ENCODE measurements at regions not wholly inside any gene's neighbourhood (a gene's known extent, or its start where the extent isn't known, plus 50 kb on each side); places are given as distances from the start of the nearest gene placed in this dataset.

GRCh38 chr16:61500851-61501250 lies 535.4 kb downstream of the CDH8 start:
- WGBS (ENCODE audit: missing lambda C conversion rate), result 2% methylated on average over 2 of the region's 2 CpGs
- Histone ChIP-seq H3K27ac (no peak overlapping the region), H3K9me3 (no peaks in the 10 kb centered on the region), H3K4me2 (no peak overlapping the region), H3K4me3 (no peak overlapping the region), H3K4me1 (no peaks in the 10 kb centered on the region)
- ChIA-PET POLR2A (no interaction called here), CTCF (no interaction called here)
- ATAC-seq (no peak), DNase-seq (ENCODE audit: low read depth in 1 of 2, low spot score in 1 of 2) (no peak), FAIRE-seq (no peak)
- TF ChIP-seq MYC (IDR thresholded peaks at IDR 0.05; ENCODE audit: borderline replicate concordance, low read length) (no peak), FOSL2 (IDR thresholded peaks at IDR 0.05) (no peak), FOSL2 (CRISPR knock-in tag; IDR thresholded peaks at IDR 0.05) (no peak), GATA3 (IDR thresholded peaks at IDR 0.05; ENCODE audit: borderline replicate concordance) (no peak), HDAC2 (IDR thresholded peaks at IDR 0.05) (no peak), ZC3H11A (IDR thresholded peaks at IDR 0.05) (no peak), POLR2A (IDR thresholded peaks at IDR 0.05; ENCODE audit: low read length) (no peak), CBX8 (IDR thresholded peaks at IDR 0.05) (no peak), POLR2AphosphoS2 (conservative IDR thresholded peaks at IDR 0.05; ENCODE audit: low read length) (no peak), NR3C1 (IDR thresholded peaks at IDR 0.05) (no peak), CBX2 (IDR thresholded peaks at IDR 0.05; ENCODE audit: borderline replicate concordance, low read depth) (no peak), USF2 (IDR thresholded peaks at IDR 0.05) (no peak), CTCF (IDR thresholded peaks at IDR 0.05) (no peak), RAD21 (conservative IDR thresholded peaks at IDR 0.05 in 1 of 2, IDR thresholded peaks at IDR 0.05 in 1 of 2) (no peak), FOXS1 (CRISPR knock-in tag; IDR thresholded peaks at IDR 0.05) (no peak), HMGXB4 (CRISPR knock-in tag; IDR thresholded peaks at IDR 0.05; ENCODE audit: borderline replicate concordance) (no peak), HEYL (CRISPR knock-in tag; IDR thresholded peaks at IDR 0.05) (no peak), HOXB13 (CRISPR knock-in tag; IDR thresholded peaks at IDR 0.05; ENCODE audit: low read depth) (no peak), MAZ (IDR thresholded peaks at IDR 0.05; ENCODE audit: borderline replicate concordance, low read depth, low read length) (no peak)

- no peak for ATAC-seq
- POLR2A ChIA-PET, result no interaction called here
- no peak for FAIRE-seq
Measured at GRCh38 chr16:61480250-61480649, 556.0 kb downstream of the CDH8 start.

GRCh38 chr16:61471737-61472136 lies 564.5 kb downstream of the CDH8 start:
- no peak for DNase-seq (ENCODE audit: low read depth in 1 of 2, low spot score in 1 of 2)
- no peak for TF ChIP-seq NPAS2 (CRISPR knock-in tag; IDR thresholded peaks at IDR 0.05; ENCODE audit: borderline replicate concordance)
- TF ChIP-seq FOSL2 (IDR thresholded peaks at IDR 0.05), result no peak
- no peak for TF ChIP-seq FOSL2 (CRISPR knock-in tag; IDR thresholded peaks at IDR 0.05)
- TF ChIP-seq EP300 (IDR thresholded peaks at IDR 0.05), result no peak
- no peak for TF ChIP-seq REST (IDR thresholded peaks at IDR 0.05)
- no peak for TF ChIP-seq HOXB13 (CRISPR knock-in tag; IDR thresholded peaks at IDR 0.05; ENCODE audit: low read depth)
- no peaks in the 10 kb centered on the region for H3K4me1 ChIP-seq
- H3K4me3 ChIP-seq, result no peak overlapping the region
- POLR2A ChIA-PET, result no interaction called here
- FAIRE-seq, result no peak
- no peak overlapping the region for H3K27ac ChIP-seq
- ATAC-seq, result no peak
- CTCF ChIA-PET, result no interaction called here
- H3K4me2 ChIP-seq, result no peak overlapping the region
- no peaks in the 10 kb centered on the region for H3K9me3 ChIP-seq

More at GRCh38 chr16:61480250-61480649, 556.0 kb downstream of the CDH8 start:
- Histone ChIP-seq H3K9me3 (no peaks in the 10 kb centered on the region), H3K4me2 (no peak overlapping the region), H3K4me3 (no peak overlapping the region), H3K27ac (no peak overlapping the region), H3K4me1 (no peaks in the 10 kb centered on the region)
- no peak for DNase-seq (ENCODE audit: low read depth in 1 of 2, low spot score in 1 of 2)
- TF ChIP-seq ZC3H11A (IDR thresholded peaks at IDR 0.05), result no peak
- no peak for TF ChIP-seq JUNB (IDR thresholded peaks at IDR 0.05)
- TF ChIP-seq RARB (CRISPR knock-in tag; IDR thresholded peaks at IDR 0.05), result no peak
- TF ChIP-seq BHLHE40 (IDR thresholded peaks at IDR 0.05; ENCODE audit: low read depth, low read length), result no peak
- TF ChIP-seq RNF2 (IDR thresholded peaks at IDR 0.05; ENCODE audit: borderline replicate concordance, low read depth), result no peak
- no peak for TF ChIP-seq EHMT2 (IDR thresholded peaks at IDR 0.05; ENCODE audit: low read depth)
- no peak for TF ChIP-seq CEBPB (IDR thresholded peaks at IDR 0.05)
- TF ChIP-seq ESRRA (IDR thresholded peaks at IDR 0.05; ENCODE audit: borderline replicate concordance, low read length), result no peak
- TF ChIP-seq NR3C1 (IDR thresholded peaks at IDR 0.05), result no peak
- no peak for TF ChIP-seq CBX8 (IDR thresholded peaks at IDR 0.05)
- no peak for TF ChIP-seq HOXA7 (CRISPR knock-in tag; IDR thresholded peaks at IDR 0.05)
- WGBS (ENCODE audit: missing lambda C conversion rate), result 12% methylated on average over 1 of the region's 1 CpG
- CTCF ChIA-PET, result no interaction called here
